GM23338 (cell line): ENCODE measurements at regions not wholly inside any gene's neighbourhood (a gene's known extent, or its start where the extent isn't known, plus 50 kb on each side); places are given as distances from the start of the nearest gene placed in this dataset.

ENCODE experiments used
- ATAC-seq: fragments of 200-7000 bp; cut with Tn5 transposase; 3 replicates; pipeline ENCODE4 v1.9.1; 2020
- DNase-seq: peaks from one replicate; pipeline ENCODE4 v3.0.0-alpha.2; 2015; ENCODE audit warnings: low spot score
- H2AFZ ChIP-seq: fragments of 200-600 bp; sonication (generic); 2 replicates; pipeline ENCODE4 v1.8.0; 2016; ENCODE audit warnings: antibody characterized with exemption, mild to moderate bottlenecking, moderate library complexity
- H3F3A ChIP-seq: fragments of 200-600 bp; sonication (generic); replicated peaks from 2 replicates; pipeline ENCODE4 v1.8.0; 2017; ENCODE audit warnings: antibody characterized with exemption, mixed run types, low read depth
- H3K27ac ChIP-seq: fragments of 200-600 bp; sonication (generic); 2 replicates; pipeline ENCODE4 v1.6.1; 2016; ENCODE audit warnings: low read depth
- H3K27me3 ChIP-seq: fragments of 200-600 bp; sonication (generic); 2 replicates; pipeline ENCODE4 v1.8.0; 2016; ENCODE audit warnings: mild to moderate bottlenecking, mixed run types, moderate library complexity; ENCODE audit not compliant: insufficient read depth
- H3K36me3 ChIP-seq: fragments of 200-600 bp; sonication (generic); 2 replicates; pipeline ENCODE4 v1.8.0; 2016; ENCODE audit warnings: mild to moderate bottlenecking; ENCODE audit not compliant: insufficient read depth
- H3K4me1 ChIP-seq: fragments of 200-600 bp; sonication (generic); 2 replicates; pipeline ENCODE4 v1.8.0; 2016; ENCODE audit warnings: mild to moderate bottlenecking, moderate library complexity; ENCODE audit not compliant: insufficient read depth
- H3K4me2 ChIP-seq: fragments of 200-600 bp; sonication (generic); 2 replicates; pipeline ENCODE4 v1.7.1; 2017; ENCODE audit warnings: mixed run types
- H3K4me3 ChIP-seq: fragments of 200-600 bp; sonication (generic); 2 replicates; pipeline ENCODE4 v1.6.1; 2016; ENCODE audit warnings: mixed run types
- H3K79me2 ChIP-seq: fragments of 200-600 bp; sonication (generic); replicated peaks from 2 replicates; pipeline ENCODE4 v1.8.0; 2017; ENCODE audit warnings: mild to moderate bottlenecking; ENCODE audit not compliant: insufficient read depth
- H3K9me2 ChIP-seq: fragments of 200-600 bp; sonication (generic); 2 replicates; pipeline ENCODE4 v1.8.0; 2017; ENCODE audit not compliant: insufficient read depth
- H4K20me1 ChIP-seq: fragments of 200-600 bp; sonication (generic); replicated peaks from 2 replicates; pipeline ENCODE4 v1.8.0; 2017; ENCODE audit warnings: mild to moderate bottlenecking; ENCODE audit not compliant: insufficient read depth
- H3K27ac Mint-ChIP-seq: 2 replicates; pipeline ENCODE4 v1.8.0; 2020; ENCODE audit warnings: inconsistent platforms, mild to moderate bottlenecking, moderate library complexity, mixed read lengths
- H3K27me3 Mint-ChIP-seq: 3 replicates; pipeline ENCODE4 v1.8.0; 2022; ENCODE audit warnings: low read depth, mild to moderate bottlenecking, moderate library complexity, mixed read lengths, inconsistent platforms; ENCODE audit not compliant: insufficient read depth, poor library complexity
- H3K36me3 Mint-ChIP-seq: 3 replicates; pipeline ENCODE4 v1.8.0; 2021; ENCODE audit warnings: low read depth, mild to moderate bottlenecking, inconsistent platforms, moderate library complexity, mixed read lengths
- H3K4me1 Mint-ChIP-seq: 3 replicates; pipeline ENCODE4 v1.8.0; 2020; ENCODE audit warnings: mild to moderate bottlenecking, inconsistent platforms, mixed read lengths
- H3K4me3 Mint-ChIP-seq: 3 replicates; pipeline ENCODE4 v1.8.0; 2021; ENCODE audit warnings: moderate library complexity, mild to moderate bottlenecking, inconsistent platforms, mixed read lengths
- H3K9me3 Mint-ChIP-seq: 3 replicates; pipeline ENCODE4 v1.8.0; 2020; ENCODE audit warnings: moderate library complexity, mild to moderate bottlenecking, inconsistent platforms, mixed read lengths
- CREB1 ChIP-seq: fragments of 250-450 bp; sonication (Bioruptor Pico); IDR thresholded peaks from 2 replicates; pipeline ENCODE4 v1.5.0; 2020; ENCODE audit warnings: low read depth, mild to moderate bottlenecking, moderate library complexity
- EZH2 ChIP-seq: fragments of 200-600 bp; sonication (generic); IDR thresholded peaks from one replicate; pipeline ENCODE4 v1.8.0; 2017; ENCODE audit warnings: antibody characterized with exemption, mild to moderate bottlenecking, low read depth; ENCODE audit not compliant: unreplicated experiment
- EZH2phosphoT487 ChIP-seq: fragments of 200-600 bp; sonication (generic); IDR thresholded peaks from one replicate; pipeline ENCODE4 v1.8.1; 2018; ENCODE audit warnings: antibody characterized with exemption; ENCODE audit not compliant: unreplicated experiment
- JUNB ChIP-seq: IDR thresholded peaks from one replicate; pipeline ENCODE4 v1.6.1; 2016; ENCODE audit warnings: antibody characterized with exemption; ENCODE audit not compliant: unreplicated experiment
- NANOG ChIP-seq: IDR thresholded peaks from 2 replicates; pipeline ENCODE4 v1.6.1; 2016; ENCODE audit warnings: antibody characterized with exemption, borderline replicate concordance
- POLR2AphosphoS5 ChIP-seq: IDR thresholded peaks from 2 replicates; pipeline ENCODE4 v1.6.1; 2016; ENCODE audit warnings: antibody characterized with exemption, low read depth
- STAT1 ChIP-seq: IDR thresholded peaks from one replicate; pipeline ENCODE4 v1.6.1; 2016; ENCODE audit warnings: antibody characterized with exemption; ENCODE audit not compliant: unreplicated experiment
- ZNF114 ChIP-seq: fragments of 250-450 bp; sonication (Bioruptor Pico); IDR thresholded peaks from 2 replicates; pipeline ENCODE4 v1.5.0; 2020; ENCODE audit warnings: mild to moderate bottlenecking, moderate library complexity
- ZNF331 ChIP-seq: fragments of 250-450 bp; sonication (Bioruptor Pico); IDR thresholded peaks from 2 replicates; pipeline ENCODE4 v1.5.0; 2020; ENCODE audit warnings: low read depth, mild to moderate bottlenecking, moderate library complexity
- TF ChIP-seq, protein P1 (sequence below): fragments of 250-450 bp; sonication (Bioruptor Pico); IDR thresholded peaks from 2 replicates; pipeline ENCODE4 v1.5.0; 2020; ENCODE audit warnings: mild to moderate bottlenecking, moderate library complexity
- TF ChIP-seq, protein P2 (sequence below): IDR thresholded peaks from one replicate; pipeline ENCODE4 v1.6.1; 2018; ENCODE audit warnings: antibody characterized with exemption; ENCODE audit not compliant: unreplicated experiment
- TF ChIP-seq, protein P3 (sequence below), 2 experiments: fragments of 200-600 bp in 1 of 2; sonication (generic) in 1 of 2; conservative IDR thresholded peaks; 2 replicates each; pipeline versions ENCODE4 v1.5.1 to v1.6.1; 2016 to 2017; ENCODE audit warnings: antibody characterized with exemption in 2 of 2, low read depth in 2 of 2, mild to moderate bottlenecking in 2 of 2, moderate library complexity in 1 of 2
- TF ChIP-seq, protein P4 (sequence below): IDR thresholded peaks from 2 replicates; pipeline ENCODE4 v1.6.1; 2016; ENCODE audit warnings: antibody characterized with exemption

DNA sequence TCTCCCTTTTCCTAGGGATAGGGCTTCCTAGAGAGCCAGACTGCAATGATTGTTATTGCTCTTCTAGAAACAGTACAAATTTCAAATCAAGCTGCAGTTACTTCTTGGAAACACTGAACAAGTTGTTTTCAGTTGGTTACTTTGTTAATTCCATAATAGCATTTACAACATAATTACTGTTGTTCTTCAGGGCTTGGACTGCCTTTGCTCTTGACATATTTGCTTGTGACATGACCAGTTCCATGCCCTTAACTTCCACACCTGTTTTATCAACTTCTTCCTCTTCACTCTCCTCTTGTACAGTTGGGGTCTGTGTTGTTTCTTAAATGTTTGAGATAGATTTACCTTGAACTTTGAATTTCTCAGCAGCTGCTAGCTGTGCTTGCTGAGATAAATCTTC lies 104.4 kb downstream of the SEC23IP start:
- no peak overlapping the region for H3K27ac Mint-ChIP-seq
- no peak overlapping the region for H2AFZ ChIP-seq
- no peaks in the 10 kb centered on the region for H3K4me1 Mint-ChIP-seq
- H3K4me3 ChIP-seq = no peak overlapping the region
- no peak overlapping the region for H3K4me2 ChIP-seq
- H3K9me3 Mint-ChIP-seq = peaks cover 7% of the 10 kb centered on the region; the same call in 2 of the 3 replicates
- H4K20me1 ChIP-seq = no peaks in the 10 kb centered on the region
- H3K79me2 ChIP-seq = no peaks in the 10 kb centered on the region
- H3K9me2 ChIP-seq = no peaks in the 10 kb centered on the region; the same call in 1 of the 2 replicates
- DNase-seq = no peak
- no peaks in the 10 kb centered on the region for H3F3A ChIP-seq
- H3K4me1 ChIP-seq = no peaks in the 10 kb centered on the region
- no peaks in the 10 kb centered on the region for H3K36me3 ChIP-seq
- ATAC-seq = no peak
- H3K27me3 Mint-ChIP-seq = peaks cover 1% of the 10 kb centered on the region
- no peaks in the 10 kb centered on the region for H3K27me3 ChIP-seq
- H3K27ac ChIP-seq = no peak overlapping the region
- TF ChIP-seq ZNF114 (no peak), NANOG (no peak), POLR2AphosphoS5 (no peak), EZH2phosphoT487 (no peak), EZH2 (no peak), ZNF331 (CRISPR knock-in tag) (no peak), STAT1 (no peak), JUNB (no peak), CREB1 (CRISPR knock-in tag) (no peak)
- TF ChIP-seq, protein P1, sequence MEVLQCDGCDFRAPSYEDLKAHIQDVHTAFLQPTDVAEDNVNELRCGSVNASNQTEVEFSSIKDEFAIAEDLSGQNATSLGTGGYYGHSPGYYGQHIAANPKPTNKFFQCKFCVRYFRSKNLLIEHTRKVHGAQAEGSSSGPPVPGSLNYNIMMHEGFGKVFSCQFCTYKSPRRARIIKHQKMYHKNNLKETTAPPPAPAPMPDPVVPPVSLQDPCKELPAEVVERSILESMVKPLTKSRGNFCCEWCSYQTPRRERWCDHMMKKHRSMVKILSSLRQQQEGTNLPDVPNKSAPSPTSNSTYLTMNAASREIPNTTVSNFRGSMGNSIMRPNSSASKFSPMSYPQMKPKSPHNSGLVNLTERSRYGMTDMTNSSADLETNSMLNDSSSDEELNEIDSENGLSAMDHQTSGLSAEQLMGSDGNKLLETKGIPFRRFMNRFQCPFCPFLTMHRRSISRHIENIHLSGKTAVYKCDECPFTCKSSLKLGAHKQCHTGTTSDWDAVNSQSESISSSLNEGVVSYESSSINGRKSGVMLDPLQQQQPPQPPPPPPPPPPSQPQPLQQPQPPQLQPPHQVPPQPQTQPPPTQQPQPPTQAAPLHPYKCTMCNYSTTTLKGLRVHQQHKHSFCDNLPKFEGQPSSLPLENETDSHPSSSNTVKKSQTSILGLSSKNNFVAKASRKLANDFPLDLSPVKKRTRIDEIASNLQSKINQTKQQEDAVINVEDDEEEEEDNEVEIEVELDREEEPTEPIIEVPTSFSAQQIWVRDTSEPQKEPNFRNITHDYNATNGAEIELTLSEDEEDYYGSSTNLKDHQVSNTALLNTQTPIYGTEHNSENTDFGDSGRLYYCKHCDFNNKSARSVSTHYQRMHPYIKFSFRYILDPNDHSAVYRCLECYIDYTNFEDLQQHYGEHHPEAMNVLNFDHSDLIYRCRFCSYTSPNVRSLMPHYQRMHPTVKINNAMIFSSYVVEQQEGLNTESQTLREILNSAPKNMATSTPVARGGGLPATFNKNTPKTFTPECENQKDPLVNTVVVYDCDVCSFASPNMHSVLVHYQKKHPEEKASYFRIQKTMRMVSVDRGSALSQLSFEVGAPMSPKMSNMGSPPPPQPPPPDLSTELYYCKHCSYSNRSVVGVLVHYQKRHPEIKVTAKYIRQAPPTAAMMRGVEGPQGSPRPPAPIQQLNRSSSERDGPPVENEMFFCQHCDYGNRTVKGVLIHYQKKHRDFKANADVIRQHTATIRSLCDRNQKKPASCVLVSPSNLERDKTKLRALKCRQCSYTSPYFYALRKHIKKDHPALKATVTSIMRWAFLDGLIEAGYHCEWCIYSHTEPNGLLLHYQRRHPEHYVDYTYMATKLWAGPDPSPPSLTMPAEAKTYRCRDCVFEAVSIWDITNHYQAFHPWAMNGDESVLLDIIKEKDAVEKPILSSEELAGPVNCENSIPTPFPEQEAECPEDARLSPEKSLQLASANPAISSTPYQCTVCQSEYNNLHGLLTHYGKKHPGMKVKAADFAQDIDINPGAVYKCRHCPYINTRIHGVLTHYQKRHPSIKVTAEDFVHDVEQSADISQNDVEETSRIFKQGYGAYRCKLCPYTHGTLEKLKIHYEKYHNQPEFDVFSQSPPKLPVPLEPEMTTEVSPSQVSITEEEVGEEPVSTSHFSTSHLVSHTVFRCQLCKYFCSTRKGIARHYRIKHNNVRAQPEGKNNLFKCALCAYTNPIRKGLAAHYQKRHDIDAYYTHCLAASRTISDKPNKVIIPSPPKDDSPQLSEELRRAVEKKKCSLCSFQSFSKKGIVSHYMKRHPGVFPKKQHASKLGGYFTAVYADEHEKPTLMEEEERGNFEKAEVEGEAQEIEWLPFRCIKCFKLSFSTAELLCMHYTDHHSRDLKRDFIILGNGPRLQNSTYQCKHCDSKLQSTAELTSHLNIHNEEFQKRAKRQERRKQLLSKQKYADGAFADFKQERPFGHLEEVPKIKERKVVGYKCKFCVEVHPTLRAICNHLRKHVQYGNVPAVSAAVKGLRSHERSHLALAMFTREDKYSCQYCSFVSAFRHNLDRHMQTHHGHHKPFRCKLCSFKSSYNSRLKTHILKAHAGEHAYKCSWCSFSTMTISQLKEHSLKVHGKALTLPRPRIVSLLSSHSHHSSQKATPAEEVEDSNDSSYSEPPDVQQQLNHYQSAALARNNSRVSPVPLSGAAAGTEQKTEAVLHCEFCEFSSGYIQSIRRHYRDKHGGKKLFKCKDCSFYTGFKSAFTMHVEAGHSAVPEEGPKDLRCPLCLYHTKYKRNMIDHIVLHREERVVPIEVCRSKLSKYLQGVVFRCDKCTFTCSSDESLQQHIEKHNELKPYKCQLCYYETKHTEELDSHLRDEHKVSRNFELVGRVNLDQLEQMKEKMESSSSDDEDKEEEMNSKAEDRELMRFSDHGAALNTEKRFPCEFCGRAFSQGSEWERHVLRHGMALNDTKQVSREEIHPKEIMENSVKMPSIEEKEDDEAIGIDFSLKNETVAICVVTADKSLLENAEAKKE (CRISPR knock-in tag) = no peak
- TF ChIP-seq, protein P2, sequence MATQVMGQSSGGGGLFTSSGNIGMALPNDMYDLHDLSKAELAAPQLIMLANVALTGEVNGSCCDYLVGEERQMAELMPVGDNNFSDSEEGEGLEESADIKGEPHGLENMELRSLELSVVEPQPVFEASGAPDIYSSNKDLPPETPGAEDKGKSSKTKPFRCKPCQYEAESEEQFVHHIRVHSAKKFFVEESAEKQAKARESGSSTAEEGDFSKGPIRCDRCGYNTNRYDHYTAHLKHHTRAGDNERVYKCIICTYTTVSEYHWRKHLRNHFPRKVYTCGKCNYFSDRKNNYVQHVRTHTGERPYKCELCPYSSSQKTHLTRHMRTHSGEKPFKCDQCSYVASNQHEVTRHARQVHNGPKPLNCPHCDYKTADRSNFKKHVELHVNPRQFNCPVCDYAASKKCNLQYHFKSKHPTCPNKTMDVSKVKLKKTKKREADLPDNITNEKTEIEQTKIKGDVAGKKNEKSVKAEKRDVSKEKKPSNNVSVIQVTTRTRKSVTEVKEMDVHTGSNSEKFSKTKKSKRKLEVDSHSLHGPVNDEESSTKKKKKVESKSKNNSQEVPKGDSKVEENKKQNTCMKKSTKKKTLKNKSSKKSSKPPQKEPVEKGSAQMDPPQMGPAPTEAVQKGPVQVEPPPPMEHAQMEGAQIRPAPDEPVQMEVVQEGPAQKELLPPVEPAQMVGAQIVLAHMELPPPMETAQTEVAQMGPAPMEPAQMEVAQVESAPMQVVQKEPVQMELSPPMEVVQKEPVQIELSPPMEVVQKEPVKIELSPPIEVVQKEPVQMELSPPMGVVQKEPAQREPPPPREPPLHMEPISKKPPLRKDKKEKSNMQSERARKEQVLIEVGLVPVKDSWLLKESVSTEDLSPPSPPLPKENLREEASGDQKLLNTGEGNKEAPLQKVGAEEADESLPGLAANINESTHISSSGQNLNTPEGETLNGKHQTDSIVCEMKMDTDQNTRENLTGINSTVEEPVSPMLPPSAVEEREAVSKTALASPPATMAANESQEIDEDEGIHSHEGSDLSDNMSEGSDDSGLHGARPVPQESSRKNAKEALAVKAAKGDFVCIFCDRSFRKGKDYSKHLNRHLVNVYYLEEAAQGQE = no peak
- TF ChIP-seq, protein P3, sequence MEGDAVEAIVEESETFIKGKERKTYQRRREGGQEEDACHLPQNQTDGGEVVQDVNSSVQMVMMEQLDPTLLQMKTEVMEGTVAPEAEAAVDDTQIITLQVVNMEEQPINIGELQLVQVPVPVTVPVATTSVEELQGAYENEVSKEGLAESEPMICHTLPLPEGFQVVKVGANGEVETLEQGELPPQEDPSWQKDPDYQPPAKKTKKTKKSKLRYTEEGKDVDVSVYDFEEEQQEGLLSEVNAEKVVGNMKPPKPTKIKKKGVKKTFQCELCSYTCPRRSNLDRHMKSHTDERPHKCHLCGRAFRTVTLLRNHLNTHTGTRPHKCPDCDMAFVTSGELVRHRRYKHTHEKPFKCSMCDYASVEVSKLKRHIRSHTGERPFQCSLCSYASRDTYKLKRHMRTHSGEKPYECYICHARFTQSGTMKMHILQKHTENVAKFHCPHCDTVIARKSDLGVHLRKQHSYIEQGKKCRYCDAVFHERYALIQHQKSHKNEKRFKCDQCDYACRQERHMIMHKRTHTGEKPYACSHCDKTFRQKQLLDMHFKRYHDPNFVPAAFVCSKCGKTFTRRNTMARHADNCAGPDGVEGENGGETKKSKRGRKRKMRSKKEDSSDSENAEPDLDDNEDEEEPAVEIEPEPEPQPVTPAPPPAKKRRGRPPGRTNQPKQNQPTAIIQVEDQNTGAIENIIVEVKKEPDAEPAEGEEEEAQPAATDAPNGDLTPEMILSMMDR (conservative IDR thresholded peaks at IDR 0.05; ENCODE audit: low read depth in 2 of 2) = no peak
- TF ChIP-seq, protein P4, sequence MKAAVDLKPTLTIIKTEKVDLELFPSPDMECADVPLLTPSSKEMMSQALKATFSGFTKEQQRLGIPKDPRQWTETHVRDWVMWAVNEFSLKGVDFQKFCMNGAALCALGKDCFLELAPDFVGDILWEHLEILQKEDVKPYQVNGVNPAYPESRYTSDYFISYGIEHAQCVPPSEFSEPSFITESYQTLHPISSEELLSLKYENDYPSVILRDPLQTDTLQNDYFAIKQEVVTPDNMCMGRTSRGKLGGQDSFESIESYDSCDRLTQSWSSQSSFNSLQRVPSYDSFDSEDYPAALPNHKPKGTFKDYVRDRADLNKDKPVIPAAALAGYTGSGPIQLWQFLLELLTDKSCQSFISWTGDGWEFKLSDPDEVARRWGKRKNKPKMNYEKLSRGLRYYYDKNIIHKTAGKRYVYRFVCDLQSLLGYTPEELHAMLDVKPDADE = no peak
- no peaks in the 10 kb centered on the region; the same call in 2 of the 3 replicates for H3K36me3 Mint-ChIP-seq
- no peak overlapping the region for H3K4me3 Mint-ChIP-seq
